ENCODE measurements at regions not wholly inside any gene's neighbourhood (a gene's known extent, or its start where the extent isn't known, plus 50 kb on each side); places are given as distances from the start of the nearest gene placed in this dataset.
A peak's percentile ranks its signal among the peaks of the same experiment; 100 is the strongest.

DNA sequence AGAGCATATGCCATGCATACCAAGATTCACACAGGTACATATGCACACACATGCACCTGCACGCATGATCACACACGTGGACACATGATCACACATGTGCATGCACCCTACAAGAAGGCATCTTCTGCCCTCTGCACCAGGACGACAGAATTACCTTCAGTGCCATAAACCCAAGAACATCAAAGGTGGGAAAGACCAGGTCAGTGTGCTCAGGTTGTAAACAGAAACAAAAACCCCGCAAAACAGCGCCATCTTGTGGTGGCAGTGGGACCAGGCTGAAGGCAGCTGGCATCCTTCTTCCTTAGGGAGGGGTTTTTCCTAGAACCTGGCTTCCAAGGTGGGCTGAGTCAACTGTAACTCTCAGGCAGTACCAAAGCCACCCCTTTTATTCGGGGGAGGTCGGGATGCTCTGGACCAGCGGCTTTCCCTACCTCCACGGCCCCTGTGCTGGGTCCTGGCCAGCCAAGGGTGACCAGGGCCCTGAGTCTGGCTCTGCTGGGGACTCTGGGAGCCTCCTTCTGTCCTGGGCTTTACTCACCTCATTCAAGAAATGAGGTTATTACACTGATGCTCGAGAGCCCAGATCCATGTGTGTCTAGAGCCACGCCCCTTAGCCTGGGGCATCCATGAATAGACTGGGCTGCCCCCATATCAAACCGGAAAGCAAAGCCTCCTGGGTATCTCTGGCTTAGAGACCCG, 69.4 kb upstream of the FGF3 start:
- Histone ChIP-seq H3K36me3 (ENCODE audit: control insufficient read depth, insufficient read depth, low read length, severe bottlenecking) (no peaks in the 10 kb centered on the region), H3K4me1 (ENCODE audit: control insufficient read depth, insufficient read depth, low read length) (no peaks in the 10 kb centered on the region), H3K9ac (ENCODE audit: low read length) (no peak overlapping the region), H3K9me3 (ENCODE audit: control insufficient read depth, low read length) (no peaks in the 10 kb centered on the region), H3K4me3 (ENCODE audit: low read length) (no peak overlapping the region), H3K27me3 (replicated peaks; ENCODE audit: control insufficient read depth, insufficient read depth, low read length) (peaks cover 62% of the 10 kb centered on the region)
- peak; percentile 83 for DNase-seq (ENCODE audit: low read depth)

DNA sequence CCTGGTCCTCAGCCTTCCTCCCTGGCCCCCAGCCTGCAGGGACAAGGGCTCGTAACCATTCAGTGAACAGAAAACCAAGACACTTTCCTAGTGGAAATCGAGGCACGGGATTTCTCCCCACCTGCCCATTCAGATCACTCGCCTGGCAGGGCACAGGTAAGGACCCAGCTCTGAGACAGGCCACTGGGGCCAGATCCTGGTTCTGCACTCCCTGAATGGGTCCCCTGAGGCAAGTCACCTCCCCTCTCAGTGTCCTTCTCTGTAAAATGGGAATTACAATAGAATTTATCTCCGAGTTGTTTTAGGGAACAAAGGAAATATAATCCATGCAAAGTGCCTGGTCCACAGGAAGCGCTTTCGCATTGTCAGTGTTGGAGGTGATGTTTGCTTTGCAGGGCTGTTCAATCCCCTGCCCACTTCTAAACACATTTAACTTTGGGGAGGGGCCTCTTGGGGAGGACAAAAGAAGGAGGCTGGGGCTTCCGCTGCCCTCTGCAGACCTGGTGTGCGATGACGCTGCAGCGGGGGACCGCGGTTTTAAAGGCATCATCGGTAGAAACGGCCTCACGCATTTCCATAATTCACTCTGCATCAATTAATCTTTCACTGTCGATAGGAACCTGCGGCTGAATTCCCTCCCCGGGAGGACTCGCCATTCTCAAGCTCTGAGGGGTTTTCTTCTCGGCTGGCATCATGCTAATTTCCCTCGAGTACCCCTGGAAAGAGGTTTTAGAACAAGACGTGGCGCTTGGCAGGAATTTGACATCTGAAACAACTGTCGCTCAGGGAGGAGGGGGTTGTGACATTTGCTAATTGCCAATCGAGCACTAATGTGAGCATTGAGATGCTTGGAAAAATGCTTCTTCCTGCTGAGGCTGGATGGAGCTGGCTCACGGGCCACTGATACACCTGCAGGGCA, 70.4 kb upstream of the FGF3 start:
- H3K36me3 ChIP-seq (ENCODE audit: control insufficient read depth, insufficient read depth, low read length, severe bottlenecking): no peaks in the 10 kb centered on the region
- H3K9ac ChIP-seq (ENCODE audit: low read length): no peak overlapping the region
- H3K4me1 ChIP-seq (ENCODE audit: control insufficient read depth, insufficient read depth, low read length): no peaks in the 10 kb centered on the region
- H3K9me3 ChIP-seq (ENCODE audit: control insufficient read depth, low read length): no peaks in the 10 kb centered on the region
- DNase-seq (ENCODE audit: low read depth): no peak
- H3K4me3 ChIP-seq (ENCODE audit: low read length): no peak overlapping the region
- H3K27me3 ChIP-seq (replicated peaks; ENCODE audit: control insufficient read depth, insufficient read depth, low read length): peaks cover 63% of the 10 kb centered on the region

DNA sequence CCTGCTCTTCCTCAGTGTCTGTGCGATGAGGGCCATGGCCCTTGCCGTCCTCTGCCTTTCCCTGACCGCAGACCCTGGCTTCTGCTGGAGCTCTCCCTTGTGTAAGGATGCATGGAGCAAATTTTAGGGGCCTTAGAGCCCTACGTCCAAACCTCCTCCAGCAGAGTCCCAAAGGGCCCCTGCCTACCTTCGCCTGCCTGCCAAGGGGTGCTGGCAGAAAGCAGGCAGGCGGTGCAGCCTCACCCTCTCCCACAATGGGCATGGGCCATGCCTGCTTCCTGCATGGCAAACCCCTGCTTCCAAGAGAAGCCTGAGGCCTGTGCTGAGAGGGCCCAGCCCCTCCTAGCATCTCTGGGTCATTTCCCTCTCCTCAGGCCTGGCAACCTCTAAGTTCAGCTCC, 71.3 kb upstream of the FGF3 start:
- no peaks in the 10 kb centered on the region for H3K36me3 ChIP-seq (ENCODE audit: control insufficient read depth, insufficient read depth, low read length, severe bottlenecking)
- H3K27me3 ChIP-seq (replicated peaks; ENCODE audit: control insufficient read depth, insufficient read depth, low read length): peaks cover 71% of the 10 kb centered on the region
- H3K9ac ChIP-seq (ENCODE audit: low read length): no peak overlapping the region
- no peaks in the 10 kb centered on the region for H3K4me1 ChIP-seq (ENCODE audit: control insufficient read depth, insufficient read depth, low read length)
- no peak overlapping the region for H3K4me3 ChIP-seq (ENCODE audit: low read length)
- no peaks in the 10 kb centered on the region for H3K9me3 ChIP-seq (ENCODE audit: control insufficient read depth, low read length)
- no peak for DNase-seq (ENCODE audit: low read depth)

DNA sequence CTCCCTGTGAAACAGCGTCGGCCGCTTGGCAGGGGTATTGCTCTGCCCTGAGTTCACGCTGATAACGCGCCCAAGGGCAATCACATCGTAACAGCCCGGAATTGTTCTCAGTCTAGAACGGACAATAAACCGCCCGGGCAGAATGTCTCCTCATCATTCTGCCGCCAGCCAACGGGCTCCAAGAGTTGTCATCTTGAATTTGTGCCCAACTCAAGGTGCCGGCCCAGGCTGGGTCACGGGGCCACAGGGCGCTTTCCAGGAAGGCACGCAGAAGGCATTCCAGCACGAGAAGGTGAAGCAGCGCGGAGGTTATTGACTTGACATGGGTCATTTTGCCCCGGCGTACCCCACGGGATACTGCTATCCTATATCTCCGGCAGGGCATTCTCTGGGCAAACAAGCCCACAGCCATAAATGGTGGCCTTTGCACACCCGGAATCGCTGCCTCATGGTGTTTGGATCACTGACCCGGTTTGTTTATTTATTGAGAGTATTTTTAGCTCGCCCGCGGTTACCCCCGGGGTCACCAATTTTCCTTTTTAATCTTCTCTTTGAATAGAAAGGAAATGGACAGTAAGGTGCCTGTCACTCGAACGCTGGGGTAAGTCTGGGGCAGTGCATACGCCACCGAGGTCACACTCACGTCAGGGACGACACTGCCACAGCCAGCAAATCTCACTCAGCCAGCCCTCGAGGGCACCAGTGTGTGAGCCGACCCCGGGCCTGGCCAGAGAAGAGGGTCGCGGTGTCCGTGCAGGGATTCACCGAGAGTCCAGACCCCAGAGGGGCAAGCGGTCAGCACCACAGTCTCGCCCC, 72.4 kb upstream of the FGF3 start:
- Histone ChIP-seq H3K9me3 (ENCODE audit: control insufficient read depth, low read length) (no peaks in the 10 kb centered on the region), H3K9ac (ENCODE audit: low read length) (no peak overlapping the region), H3K36me3 (ENCODE audit: control insufficient read depth, insufficient read depth, low read length, severe bottlenecking) (no peaks in the 10 kb centered on the region), H3K27me3 (replicated peaks; ENCODE audit: control insufficient read depth, insufficient read depth, low read length) (peaks cover 75% of the 10 kb centered on the region), H3K4me3 (ENCODE audit: low read length) (no peak overlapping the region), H3K4me1 (ENCODE audit: control insufficient read depth, insufficient read depth, low read length) (no peaks in the 10 kb centered on the region)
- no peak for DNase-seq (ENCODE audit: low read depth)

DNA sequence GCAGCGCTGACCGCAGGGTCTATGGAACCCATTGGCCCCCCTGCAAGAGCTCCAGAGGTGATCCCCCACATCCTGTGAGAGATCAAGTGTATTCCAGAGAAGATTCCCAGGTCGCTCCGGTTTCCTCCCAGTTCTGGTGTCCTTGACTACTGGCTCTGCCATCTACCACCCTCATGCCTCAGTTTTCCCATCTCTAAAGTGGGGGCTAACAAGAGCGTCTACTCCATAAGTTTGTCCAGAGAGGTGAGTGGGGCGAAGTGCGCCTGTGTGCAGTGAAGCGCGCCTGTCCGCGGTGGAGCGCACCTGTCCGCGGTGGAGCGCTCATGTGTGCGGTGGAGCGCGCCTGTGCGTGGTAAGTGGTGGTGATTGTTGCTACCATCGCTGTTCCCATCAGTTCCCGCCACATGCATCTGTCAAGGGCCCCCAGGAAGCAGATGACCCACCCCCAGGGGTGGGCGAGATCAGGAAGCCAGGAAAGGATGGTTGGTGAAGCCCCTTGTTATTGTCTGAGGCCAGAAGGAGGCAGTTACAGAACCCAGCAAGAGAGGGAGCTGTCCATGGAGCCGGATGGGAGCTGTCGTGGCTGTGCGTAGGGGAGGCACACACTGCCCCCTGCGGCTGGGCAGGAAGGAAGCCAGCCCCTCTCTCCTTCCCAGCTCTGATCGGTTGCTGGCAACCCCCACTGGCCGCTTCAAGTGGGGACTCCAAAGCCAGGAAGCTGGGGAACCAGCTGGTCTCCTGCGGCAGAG, 73.2 kb upstream of the FGF3 start:
- Histone ChIP-seq H3K4me1 (ENCODE audit: control insufficient read depth, insufficient read depth, low read length) (no peaks in the 10 kb centered on the region), H3K27me3 (replicated peaks; ENCODE audit: control insufficient read depth, insufficient read depth, low read length) (peaks cover 80% of the 10 kb centered on the region), H3K9me3 (ENCODE audit: control insufficient read depth, low read length) (no peaks in the 10 kb centered on the region), H3K4me3 (ENCODE audit: low read length) (no peak overlapping the region), H3K36me3 (ENCODE audit: control insufficient read depth, insufficient read depth, low read length, severe bottlenecking) (no peaks in the 10 kb centered on the region), H3K9ac (ENCODE audit: low read length) (no peak overlapping the region)
- no peak for DNase-seq (ENCODE audit: low read depth)

DNA sequence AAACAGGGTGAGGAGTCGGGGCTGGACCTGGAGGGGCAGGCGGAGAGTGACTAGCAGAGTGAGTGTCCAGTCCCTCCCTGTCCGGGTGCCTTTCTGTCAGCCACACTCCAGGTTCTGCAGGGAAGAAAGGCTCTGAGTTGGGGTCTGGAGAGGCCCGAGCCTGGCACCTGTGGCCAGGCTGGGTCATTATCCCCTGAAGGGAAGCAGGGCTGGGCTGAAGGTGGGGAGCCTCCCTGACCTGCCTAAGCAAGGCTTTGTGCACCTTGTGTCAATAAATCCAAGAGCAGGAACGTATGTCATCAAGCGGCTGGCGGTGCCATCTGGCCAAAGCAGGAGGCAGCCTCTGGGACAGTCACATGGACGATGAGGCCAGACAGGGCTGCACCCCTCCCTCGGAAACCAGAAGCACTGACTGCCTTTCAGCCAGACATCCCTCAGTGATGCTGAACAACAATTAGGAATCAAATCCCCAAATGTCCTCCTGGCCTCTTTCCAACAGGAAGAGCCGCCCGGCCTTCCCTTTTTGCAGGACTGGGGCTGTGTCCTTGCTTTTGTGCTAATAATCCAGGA, 73.9 kb upstream of the FGF3 start:
- H3K36me3 ChIP-seq (ENCODE audit: control insufficient read depth, insufficient read depth, low read length, severe bottlenecking): no peaks in the 10 kb centered on the region
- no peak overlapping the region for H3K4me3 ChIP-seq (ENCODE audit: low read length)
- H3K9ac ChIP-seq (ENCODE audit: low read length): no peak overlapping the region
- peaks cover 87% of the 10 kb centered on the region for H3K27me3 ChIP-seq (replicated peaks; ENCODE audit: control insufficient read depth, insufficient read depth, low read length)
- H3K9me3 ChIP-seq (ENCODE audit: control insufficient read depth, low read length): no peaks in the 10 kb centered on the region
- DNase-seq (ENCODE audit: low read depth): no peak
- H3K4me1 ChIP-seq (ENCODE audit: control insufficient read depth, insufficient read depth, low read length): no peaks in the 10 kb centered on the region

DNA sequence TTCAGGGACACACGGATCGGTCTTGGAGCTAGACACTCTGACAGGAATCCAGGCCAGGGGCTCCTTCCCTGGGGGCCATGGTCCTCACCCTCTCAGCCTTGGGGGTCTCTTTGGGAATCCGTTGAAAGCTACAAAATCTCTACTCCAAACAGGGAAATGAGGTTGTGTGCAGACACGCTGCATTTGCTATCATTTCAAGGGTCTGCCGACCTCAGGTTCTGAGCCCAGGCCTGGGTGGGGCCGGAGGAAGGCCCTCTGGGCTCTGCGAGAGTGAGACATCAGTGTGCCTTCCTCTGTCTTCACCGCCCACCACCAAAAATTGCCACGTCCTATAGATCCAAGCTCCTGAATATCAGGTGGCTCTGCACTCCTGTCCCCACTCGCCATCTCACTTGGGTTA, 74.4 kb upstream of the FGF3 start:
- no peak for DNase-seq (ENCODE audit: low read depth)
- Histone ChIP-seq H3K36me3 (ENCODE audit: control insufficient read depth, insufficient read depth, low read length, severe bottlenecking) (no peaks in the 10 kb centered on the region), H3K9me3 (ENCODE audit: control insufficient read depth, low read length) (no peaks in the 10 kb centered on the region), H3K27me3 (replicated peaks; ENCODE audit: control insufficient read depth, insufficient read depth, low read length) (peaks cover 88% of the 10 kb centered on the region), H3K9ac (ENCODE audit: low read length) (no peak overlapping the region), H3K4me1 (ENCODE audit: control insufficient read depth, insufficient read depth, low read length) (no peaks in the 10 kb centered on the region), H3K4me3 (ENCODE audit: low read length) (no peak overlapping the region)

DNA sequence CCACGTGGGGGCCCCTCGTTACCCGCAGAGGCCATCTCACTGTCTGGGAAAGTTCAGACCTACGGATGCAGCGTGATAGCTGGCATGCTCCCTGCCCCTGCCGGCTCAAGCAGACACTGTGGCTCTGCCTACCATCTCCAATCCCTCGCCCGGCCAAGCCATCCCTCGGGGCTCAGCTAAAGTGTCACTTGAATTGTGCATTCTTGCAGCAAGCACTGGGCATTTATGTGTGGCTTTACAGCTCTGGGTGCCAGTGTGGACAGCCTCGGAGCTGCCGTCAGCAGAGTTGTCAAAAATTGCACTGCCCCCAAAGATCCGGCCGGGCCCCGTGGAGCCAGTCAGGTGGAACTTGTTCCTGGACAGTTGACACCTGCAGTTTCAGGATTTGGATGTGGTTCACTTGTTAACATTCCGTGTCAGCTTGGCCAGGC, 75.0 kb upstream of the FGF3 start:
- no peaks in the 10 kb centered on the region for H3K36me3 ChIP-seq (ENCODE audit: control insufficient read depth, insufficient read depth, low read length, severe bottlenecking)
- H3K4me3 ChIP-seq (ENCODE audit: low read length): no peak overlapping the region
- DNase-seq (ENCODE audit: low read depth): no peak
- H3K27me3 ChIP-seq (replicated peaks; ENCODE audit: control insufficient read depth, insufficient read depth, low read length): peaks cover 87% of the 10 kb centered on the region
- no peaks in the 10 kb centered on the region for H3K4me1 ChIP-seq (ENCODE audit: control insufficient read depth, insufficient read depth, low read length)
- no peak overlapping the region for H3K9ac ChIP-seq (ENCODE audit: low read length)
- H3K9me3 ChIP-seq (ENCODE audit: control insufficient read depth, low read length): no peaks in the 10 kb centered on the region

DNA sequence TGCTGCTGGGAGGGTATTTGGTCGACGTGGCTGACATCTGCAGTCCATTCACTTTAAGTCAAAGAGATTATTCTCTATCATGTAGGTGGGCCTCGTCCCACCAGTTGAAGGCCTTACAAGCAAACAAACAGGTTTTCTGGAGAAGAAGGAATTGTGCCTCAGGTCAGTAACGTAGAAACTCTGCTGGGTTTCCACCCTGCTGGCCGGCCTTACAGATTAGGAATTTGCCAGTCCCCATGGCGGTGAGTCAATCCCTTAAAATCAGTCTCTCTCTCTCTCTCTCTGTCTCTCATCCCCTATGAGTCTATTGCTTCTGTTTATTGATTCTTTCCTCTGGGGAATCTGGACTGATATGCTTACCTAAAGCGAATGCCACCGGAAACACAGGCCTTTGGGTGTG, 75.4 kb upstream of the FGF3 start:
- no peak overlapping the region for H3K9ac ChIP-seq (ENCODE audit: low read length)
- no peaks in the 10 kb centered on the region for H3K4me1 ChIP-seq (ENCODE audit: control insufficient read depth, insufficient read depth, low read length)
- H3K27me3 ChIP-seq (replicated peaks; ENCODE audit: control insufficient read depth, insufficient read depth, low read length): peaks cover 87% of the 10 kb centered on the region
- no peak for DNase-seq (ENCODE audit: low read depth)
- no peak overlapping the region for H3K4me3 ChIP-seq (ENCODE audit: low read length)
- H3K9me3 ChIP-seq (ENCODE audit: control insufficient read depth, low read length): no peaks in the 10 kb centered on the region
- no peaks in the 10 kb centered on the region for H3K36me3 ChIP-seq (ENCODE audit: control insufficient read depth, insufficient read depth, low read length, severe bottlenecking)

DNA sequence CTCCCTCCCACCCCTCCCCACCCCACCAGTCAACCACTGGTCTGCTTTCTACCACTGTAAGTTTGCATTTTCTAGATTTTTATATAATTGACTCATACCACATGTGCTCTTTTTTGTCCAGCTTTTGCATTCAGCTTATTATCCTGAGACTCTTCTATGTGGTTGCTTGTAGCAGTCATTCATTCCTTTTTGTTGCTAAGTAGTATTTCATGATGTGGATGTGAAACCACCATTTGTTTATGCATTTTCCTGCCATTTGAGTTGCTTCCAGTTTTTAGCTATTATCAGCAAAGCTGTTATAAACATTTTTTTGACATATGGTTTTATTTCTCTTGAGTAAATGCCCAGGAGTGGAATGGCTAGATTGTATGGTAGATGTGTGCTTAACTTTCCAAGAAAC, 77.0 kb upstream of the FGF3 start:
- Histone ChIP-seq H3K27me3 (replicated peaks; ENCODE audit: control insufficient read depth, insufficient read depth, low read length) (peaks cover 71% of the 10 kb centered on the region), H3K36me3 (ENCODE audit: control insufficient read depth, insufficient read depth, low read length, severe bottlenecking) (no peaks in the 10 kb centered on the region), H3K9me3 (ENCODE audit: control insufficient read depth, low read length) (no peaks in the 10 kb centered on the region), H3K9ac (ENCODE audit: low read length) (no peak overlapping the region), H3K4me1 (ENCODE audit: control insufficient read depth, insufficient read depth, low read length) (no peaks in the 10 kb centered on the region), H3K4me3 (ENCODE audit: low read length) (no peak overlapping the region)
- no peak for DNase-seq (ENCODE audit: low read depth)

Data from adipocyte (in vitro differentiated cells).